Hepatocyte (in vitro differentiated cells): ENCODE measurements at regions not wholly inside any gene's neighbourhood (a gene's known extent, or its start where the extent isn't known, plus 50 kb on each side); places are given as distances from the start of the nearest gene placed in this dataset.

Experiments
- DNase-seq: peaks from one replicate; pipeline ENCODE4 v3.0.0-alpha.2; 2016; ENCODE audit warnings: low spot score
- H2AFZ ChIP-seq: fragments of 200-600 bp; sonication (generic); 2 replicates; pipeline ENCODE4 v1.6.0; 2016; ENCODE audit warnings: antibody characterized with exemption, mild to moderate bottlenecking
- H3K27ac ChIP-seq: fragments of 200-600 bp; sonication (generic); 2 replicates; pipeline ENCODE4 v1.5.1; 2016; ENCODE audit warnings: mild to moderate bottlenecking
- H3K27me3 ChIP-seq: fragments of 200-600 bp; sonication (generic); 2 replicates; pipeline ENCODE4 v1.6.1; 2016
- H3K36me3 ChIP-seq: fragments of 200-600 bp; sonication (generic); replicated peaks from 2 replicates; pipeline ENCODE4 v1.5.1; 2016; ENCODE audit warnings: low read depth; ENCODE audit not compliant: insufficient read depth
- H3K4me1 ChIP-seq: fragments of 200-600 bp; sonication (generic); 2 replicates; pipeline ENCODE4 v1.5.1; 2016; ENCODE audit warnings: mild to moderate bottlenecking, moderate library complexity; ENCODE audit not compliant: insufficient read depth
- H3K4me2 ChIP-seq: fragments of 200-600 bp; sonication (generic); 2 replicates; pipeline ENCODE4 v1.6.0; 2016
- H3K4me3 ChIP-seq: fragments of 200-600 bp; sonication (generic); 2 replicates; pipeline ENCODE4 v1.5.1; 2016; ENCODE audit warnings: mild to moderate bottlenecking
- H3K79me2 ChIP-seq: fragments of 200-600 bp; sonication (generic); 2 replicates; pipeline ENCODE4 v1.6.0; 2017; ENCODE audit warnings: mild to moderate bottlenecking
- H3K9me2 ChIP-seq: fragments of 200-600 bp; sonication (generic); replicated peaks from 2 replicates; pipeline ENCODE4 v1.6.0; 2017; ENCODE audit warnings: mild to moderate bottlenecking; ENCODE audit not compliant: insufficient read depth
- H3K9me3 ChIP-seq: fragments of 200-600 bp; sonication (generic); 2 replicates; pipeline ENCODE4 v1.5.1; 2016; ENCODE audit warnings: low read depth, mild to moderate bottlenecking
- H4K20me1 ChIP-seq: fragments of 200-600 bp; sonication (generic); 2 replicates; pipeline ENCODE4 v1.6.0; 2016; ENCODE audit warnings: mild to moderate bottlenecking; ENCODE audit not compliant: insufficient read depth, poor library complexity, severe bottlenecking
- EZH2 ChIP-seq: fragments of 200-600 bp; sonication (generic); IDR thresholded peaks from 2 replicates; pipeline ENCODE4 v1.6.1; 2016; ENCODE audit warnings: antibody characterized with exemption, mild to moderate bottlenecking, borderline replicate concordance
- EZH2phosphoT487 ChIP-seq: fragments of 200-600 bp; sonication (generic); IDR thresholded peaks from one replicate; pipeline ENCODE4 v1.6.1; 2018; ENCODE audit warnings: antibody characterized with exemption, mild to moderate bottlenecking, low read depth, moderate library complexity; ENCODE audit not compliant: unreplicated experiment, severe bottlenecking
- WGBS: methylation state at CpG from one replicate; pipeline ENCODE4 v1.1.6; 2016; ENCODE audit warnings: low lambda C conversion rate; ENCODE audit errors: missing lambda C conversion rate; 5-methylcytosine and 5-hydroxymethylcytosine counted together
- TF ChIP-seq, protein P1 (sequence below): fragments of 200-600 bp; sonication (generic); IDR thresholded peaks from 2 replicates; pipeline ENCODE4 v1.5.1; 2016; ENCODE audit warnings: antibody characterized with exemption, mild to moderate bottlenecking; ENCODE audit not compliant: poor library complexity

DNA sequence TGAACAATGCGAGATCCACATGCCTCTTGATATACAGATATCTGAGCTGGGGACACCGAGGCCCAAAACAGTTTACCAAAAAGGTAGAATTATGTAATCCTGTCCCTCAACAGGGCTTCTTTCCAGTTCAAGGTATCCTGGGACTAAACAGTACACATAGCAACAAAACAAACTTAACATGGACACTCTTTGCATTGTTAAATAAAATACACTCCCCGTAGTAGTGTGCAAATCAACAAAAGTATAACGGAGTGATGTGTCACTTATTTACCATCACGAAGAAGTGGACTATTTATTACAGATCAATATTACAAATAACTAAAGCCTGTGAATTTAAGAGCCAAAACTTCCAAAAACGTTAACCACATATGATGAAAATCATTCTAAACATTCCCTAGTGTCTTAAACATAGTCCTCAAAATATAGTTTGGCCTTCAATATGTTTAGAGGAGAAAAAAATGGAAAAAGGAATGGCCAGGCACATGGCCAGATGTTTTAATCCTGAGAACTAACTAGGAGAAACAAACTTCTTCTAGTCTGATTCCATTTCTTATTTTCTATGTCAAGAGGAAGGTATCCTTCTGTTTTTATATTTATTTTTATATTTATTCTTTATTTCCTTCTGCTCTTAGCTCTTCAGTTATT is 377.5 kb downstream of the OSR1 start:
- H3K27ac ChIP-seq, result no peak overlapping the region
- H3K4me2 ChIP-seq, result no peak overlapping the region
- H3K9me3 ChIP-seq, result no peaks in the 10 kb centered on the region
- no peaks in the 10 kb centered on the region for H3K36me3 ChIP-seq
- no peaks in the 10 kb centered on the region for H3K79me2 ChIP-seq
- H3K9me2 ChIP-seq, result no peaks in the 10 kb centered on the region
- TF ChIP-seq, protein P1, sequence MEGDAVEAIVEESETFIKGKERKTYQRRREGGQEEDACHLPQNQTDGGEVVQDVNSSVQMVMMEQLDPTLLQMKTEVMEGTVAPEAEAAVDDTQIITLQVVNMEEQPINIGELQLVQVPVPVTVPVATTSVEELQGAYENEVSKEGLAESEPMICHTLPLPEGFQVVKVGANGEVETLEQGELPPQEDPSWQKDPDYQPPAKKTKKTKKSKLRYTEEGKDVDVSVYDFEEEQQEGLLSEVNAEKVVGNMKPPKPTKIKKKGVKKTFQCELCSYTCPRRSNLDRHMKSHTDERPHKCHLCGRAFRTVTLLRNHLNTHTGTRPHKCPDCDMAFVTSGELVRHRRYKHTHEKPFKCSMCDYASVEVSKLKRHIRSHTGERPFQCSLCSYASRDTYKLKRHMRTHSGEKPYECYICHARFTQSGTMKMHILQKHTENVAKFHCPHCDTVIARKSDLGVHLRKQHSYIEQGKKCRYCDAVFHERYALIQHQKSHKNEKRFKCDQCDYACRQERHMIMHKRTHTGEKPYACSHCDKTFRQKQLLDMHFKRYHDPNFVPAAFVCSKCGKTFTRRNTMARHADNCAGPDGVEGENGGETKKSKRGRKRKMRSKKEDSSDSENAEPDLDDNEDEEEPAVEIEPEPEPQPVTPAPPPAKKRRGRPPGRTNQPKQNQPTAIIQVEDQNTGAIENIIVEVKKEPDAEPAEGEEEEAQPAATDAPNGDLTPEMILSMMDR, result no peak
- 93% methylated on average over 6 of the region's 6 CpGs for WGBS
- no peaks in the 10 kb centered on the region for H3K27me3 ChIP-seq
- H3K4me1 ChIP-seq, result peaks cover 17% of the 10 kb centered on the region
- no peak overlapping the region for H3K4me3 ChIP-seq
- no peak overlapping the region for H2AFZ ChIP-seq
- DNase-seq, result no peak
- no peaks in the 10 kb centered on the region for H4K20me1 ChIP-seq

DNA sequence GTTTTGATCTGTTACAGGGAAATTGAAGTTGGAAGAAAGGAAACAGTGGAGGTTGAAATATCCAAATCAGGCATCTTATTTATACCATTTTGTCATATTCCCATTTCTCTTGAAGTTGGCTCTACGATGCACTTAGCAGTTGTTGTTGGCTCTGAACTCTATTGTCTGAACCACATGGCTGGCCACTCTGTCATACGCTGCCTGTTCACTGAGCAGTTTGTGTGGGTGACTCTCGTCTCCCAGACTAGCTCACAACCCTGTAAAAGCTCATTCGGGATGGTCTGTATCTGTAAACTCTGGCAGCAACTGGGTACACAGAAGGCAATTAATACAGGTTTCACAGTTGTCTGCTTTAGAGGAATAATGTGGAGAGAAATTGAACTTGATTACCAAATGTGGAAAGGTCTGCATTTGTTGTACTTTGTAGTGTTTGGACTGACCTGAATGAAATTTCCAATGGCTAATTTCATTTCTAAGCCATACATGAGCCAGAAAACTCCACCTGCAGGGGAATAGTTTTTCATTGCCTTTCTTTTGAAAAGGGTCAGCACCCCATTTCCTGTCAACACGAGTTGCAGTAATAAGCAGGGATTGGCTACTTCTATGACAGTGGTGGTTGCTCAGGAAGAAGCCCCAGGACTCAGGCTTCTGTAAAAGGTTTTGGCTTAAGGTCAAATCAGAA is 378.2 kb downstream of the OSR1 start:
- no peaks in the 10 kb centered on the region for H3K36me3 ChIP-seq
- no peak for DNase-seq
- H3K4me2 ChIP-seq, result no peak overlapping the region
- H4K20me1 ChIP-seq, result no peaks in the 10 kb centered on the region
- 85% methylated on average over 5 of the region's 5 CpGs for WGBS
- TF ChIP-seq EZH2 (no peak), EZH2phosphoT487 (no peak)
- TF ChIP-seq, protein P1, result no peak
- no peak overlapping the region for H3K4me3 ChIP-seq
- H3K79me2 ChIP-seq, result no peaks in the 10 kb centered on the region
- no peaks in the 10 kb centered on the region for H3K9me2 ChIP-seq
- no peak overlapping the region for H3K27ac ChIP-seq
- no peaks in the 10 kb centered on the region for H3K9me3 ChIP-seq
- no peak overlapping the region for H2AFZ ChIP-seq
- peaks cover 18% of the 10 kb centered on the region for H3K4me1 ChIP-seq
- H3K27me3 ChIP-seq, result no peaks in the 10 kb centered on the region

DNA sequence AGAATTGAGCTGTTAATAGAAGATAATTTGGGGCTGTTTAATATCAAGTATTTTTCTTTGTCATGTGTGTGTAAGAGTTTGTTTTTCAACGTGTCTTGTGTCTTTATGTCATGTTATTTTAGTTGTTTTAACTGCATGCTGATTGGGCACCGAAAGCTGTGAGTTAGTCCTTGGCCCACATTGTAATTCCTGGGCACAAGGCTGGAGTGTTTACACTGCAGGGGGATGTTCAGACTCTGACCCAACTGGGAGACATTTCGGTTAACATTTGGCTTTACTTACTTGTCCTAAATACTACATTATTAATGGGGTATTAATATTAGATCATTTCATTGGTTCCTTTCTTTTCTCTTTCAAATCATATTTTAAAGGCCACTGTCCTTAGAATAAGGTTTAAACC is 381.0 kb downstream of the OSR1 start:
- Histone ChIP-seq H3K9me3 (no peaks in the 10 kb centered on the region), H3K36me3 (no peaks in the 10 kb centered on the region), H3K27me3 (no peaks in the 10 kb centered on the region), H3K4me3 (no peak overlapping the region), H2AFZ (no peak overlapping the region), H3K79me2 (no peaks in the 10 kb centered on the region), H3K27ac (peak overlapping the region; percentile 92), H3K4me2 (peak overlapping the region; percentile 65), H3K4me1 (peaks cover 15% of the 10 kb centered on the region), H4K20me1 (no peaks in the 10 kb centered on the region), H3K9me2 (no peaks in the 10 kb centered on the region)
- DNase-seq, result no peak
- TF ChIP-seq EZH2phosphoT487 (no peak), EZH2 (no peak)
- TF ChIP-seq, protein P1, result no peak
- WGBS, result 66% methylated on average over 3 of the region's 3 CpGs
